Urinary bladder (tissue), 3 donors: ENCODE measurements at regions not wholly inside any gene's neighbourhood (a gene's known extent, or its start where the extent isn't known, plus 50 kb on each side); places are given as distances from the start of the nearest gene placed in this dataset.
"Not testable (repeated sequence)": the region's sequence is repeated elsewhere in the genome, so short reads cannot be mapped to it uniquely, and the experiment has no call there.

Experiments used
- DNase-seq: peaks from one replicate; pipeline ENCODE4 v3.0.0-alpha.2; 2015; ENCODE audit errors: extremely low spot score
- H3K27ac ChIP-seq: one replicate; pipeline ENCODE4 v1.5.1; 2013; ENCODE audit warnings: low read depth, mild to moderate bottlenecking, moderate library complexity
- H3K36me3 ChIP-seq: one replicate; pipeline ENCODE4 v1.6.1; 2013; ENCODE audit warnings: mild to moderate bottlenecking, moderate library complexity; ENCODE audit not compliant: insufficient read depth
- H3K4me1 ChIP-seq: one replicate; pipeline ENCODE4 v1.6.1; 2013; ENCODE audit warnings: mild to moderate bottlenecking, moderate library complexity; ENCODE audit not compliant: insufficient read depth
- H3K4me3 ChIP-seq: one replicate; pipeline ENCODE4 v1.5.1; 2013; ENCODE audit warnings: low read depth, low read length
- WGBS: extraction: QIAGEN DNeasy Blood & Tissue Kit; methylation state at CpG from one replicate; pipeline ENCODE4 v1.1.7; 2013; 5-methylcytosine and 5-hydroxymethylcytosine counted together
- donor health status: healthy with polysubstance abuse.
- donor health status: healthy.

DNA sequence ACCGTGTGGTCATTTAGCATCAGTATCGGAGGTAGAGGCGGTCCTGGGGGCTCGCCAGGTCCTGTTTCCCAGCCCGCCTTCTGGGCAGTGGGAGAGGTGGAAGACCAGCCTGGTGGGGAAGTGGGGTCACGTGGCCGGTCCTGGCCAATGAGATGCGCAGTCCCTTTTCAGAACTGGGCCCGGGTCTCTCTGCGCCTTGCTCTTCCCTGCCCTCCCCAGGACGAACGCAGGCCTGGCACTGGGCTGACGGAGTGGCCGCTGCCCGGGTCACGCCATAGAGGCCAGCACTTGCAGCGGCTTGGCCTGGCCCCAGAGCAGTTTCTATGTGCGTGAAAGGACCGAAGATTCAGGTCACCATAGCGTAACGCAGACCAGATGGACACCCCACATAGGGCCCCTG is 97.6 kb downstream of the OLFM1 start:
- DNase-seq: no peak
- H3K4me3 ChIP-seq: no peak overlapping the region
- H3K36me3 ChIP-seq: no peaks in the 10 kb centered on the region
- no peak overlapping the region for H3K27ac ChIP-seq
- H3K4me1 ChIP-seq: no peaks in the 10 kb centered on the region
- 91% methylated on average over 21 of the region's 21 CpGs for WGBS

DNA sequence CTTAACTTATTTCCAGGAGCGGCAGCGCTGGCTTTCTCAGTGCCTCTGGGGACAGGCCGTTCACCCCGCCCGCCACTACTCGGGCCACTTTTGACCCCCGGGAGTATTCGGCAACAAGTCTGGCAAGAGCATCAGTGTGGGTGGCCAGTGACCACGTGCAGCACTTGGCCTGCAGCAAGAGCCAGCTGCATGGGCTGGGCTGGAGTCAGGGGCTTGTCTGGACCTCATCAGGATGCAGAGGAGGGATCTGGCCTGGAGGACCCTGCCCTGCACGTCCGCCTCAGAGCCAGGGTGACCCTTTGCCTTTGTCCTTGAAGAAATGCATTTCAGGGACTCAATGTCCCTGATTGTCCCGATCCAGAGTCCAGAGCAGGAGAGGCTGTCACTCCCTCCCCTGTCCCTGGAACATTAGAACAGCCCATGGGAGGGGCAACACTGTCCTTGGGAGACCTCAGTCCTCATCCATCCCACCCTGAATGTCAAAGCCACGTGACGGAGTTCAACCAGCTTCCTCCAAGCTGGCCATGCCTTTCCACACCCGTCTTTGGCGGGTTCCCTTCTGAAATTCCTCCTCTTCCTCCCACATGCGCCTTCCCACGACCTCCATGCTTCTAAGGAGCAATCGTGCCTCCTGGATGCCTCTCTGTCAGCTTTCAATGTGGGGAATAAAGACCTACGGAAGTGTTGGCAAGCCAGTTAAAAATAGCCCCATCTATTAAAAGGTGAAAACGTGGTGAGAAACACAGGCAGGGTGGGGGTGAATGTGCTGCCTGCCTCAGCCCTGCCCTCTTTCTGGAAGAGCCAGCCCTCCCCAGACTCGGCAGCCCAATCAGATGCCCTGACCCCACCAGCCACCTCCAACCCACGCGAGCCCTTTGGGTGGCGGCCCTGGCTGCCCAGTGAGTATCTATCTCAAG is 99.0 kb downstream of the OLFM1 start:
- DNase-seq: no peak
- Histone ChIP-seq H3K27ac (no peak overlapping the region), H3K36me3 (no peaks in the 10 kb centered on the region), H3K4me1 (no peaks in the 10 kb centered on the region), H3K4me3 (no peak overlapping the region)
- 37% methylated on average over 25 of the region's 25 CpGs for WGBS

GRCh38 chr9:135187365-135187764 is 99.9 kb downstream of the OLFM1 start:
- no peak for DNase-seq
- H3K4me3 ChIP-seq: no peak overlapping the region
- WGBS: 56% methylated on average over 14 of the region's 14 CpGs
- H3K27ac ChIP-seq: no peak overlapping the region
- H3K36me3 ChIP-seq: no peaks in the 10 kb centered on the region
- no peaks in the 10 kb centered on the region for H3K4me1 ChIP-seq

DNA sequence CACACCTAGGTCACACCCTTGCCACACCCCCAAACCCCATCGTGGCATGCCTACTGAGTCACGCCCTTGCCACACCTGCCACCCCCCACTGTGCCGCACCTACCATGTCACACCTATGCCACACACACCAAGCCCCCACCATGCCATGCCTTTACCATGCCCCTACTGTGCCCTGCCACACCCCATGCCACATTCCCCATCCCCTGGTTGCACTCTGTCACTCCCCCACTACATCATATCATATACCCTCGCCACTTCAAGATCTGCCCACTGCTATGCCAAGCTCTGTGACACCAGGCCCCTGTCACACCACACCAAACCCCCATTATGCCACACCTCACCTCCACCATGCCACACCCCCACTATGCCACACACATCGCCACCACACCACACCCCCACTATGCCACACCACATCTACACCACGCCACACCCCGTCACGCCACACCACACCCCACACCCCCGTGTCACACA is 101.2 kb downstream of the OLFM1 start:
- WGBS: 91% methylated on average over 9 of the region's 9 CpGs
- no peak overlapping the region for H3K4me3 ChIP-seq
- no peaks in the 10 kb centered on the region for H3K4me1 ChIP-seq
- no peak overlapping the region for H3K27ac ChIP-seq
- no peaks in the 10 kb centered on the region for H3K36me3 ChIP-seq
- DNase-seq: no peak

DNA sequence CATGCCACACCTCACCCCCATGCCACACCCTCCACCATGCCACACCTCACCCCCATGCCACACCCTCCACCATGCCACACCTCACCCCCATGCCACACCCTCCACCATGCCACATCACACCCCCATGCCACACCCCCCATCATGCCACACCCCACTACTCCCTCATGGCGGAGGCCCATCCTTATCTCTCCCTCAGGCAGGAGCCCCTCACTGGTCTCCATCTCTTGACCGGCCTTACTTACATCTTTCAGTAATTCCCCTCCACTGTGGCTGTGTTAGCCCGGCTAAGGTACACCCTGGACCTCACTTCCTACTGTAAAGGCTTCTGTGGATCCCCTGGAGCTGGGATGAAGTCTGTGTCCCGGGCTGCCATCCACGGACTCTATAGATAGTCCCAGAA is 102.0 kb downstream of the OLFM1 start:
- no peak for DNase-seq
- Histone ChIP-seq H3K27ac (no peak overlapping the region), H3K36me3 (no peaks in the 10 kb centered on the region), H3K4me1 (no peaks in the 10 kb centered on the region), H3K4me3 (no peak overlapping the region)
- WGBS: 85% methylated on average over 5 of the region's 5 CpGs

GRCh38 chr9:135190789-135191577 is 103.5 kb downstream of the OLFM1 start:
- DNase-seq: no peak
- no peaks in the 10 kb centered on the region for H3K36me3 ChIP-seq
- no peak overlapping the region for H3K4me3 ChIP-seq
- no peak overlapping the region for H3K27ac ChIP-seq
- WGBS: 77% methylated on average over 18 of the region's 18 CpGs
- H3K4me1 ChIP-seq: no peaks in the 10 kb centered on the region

DNA sequence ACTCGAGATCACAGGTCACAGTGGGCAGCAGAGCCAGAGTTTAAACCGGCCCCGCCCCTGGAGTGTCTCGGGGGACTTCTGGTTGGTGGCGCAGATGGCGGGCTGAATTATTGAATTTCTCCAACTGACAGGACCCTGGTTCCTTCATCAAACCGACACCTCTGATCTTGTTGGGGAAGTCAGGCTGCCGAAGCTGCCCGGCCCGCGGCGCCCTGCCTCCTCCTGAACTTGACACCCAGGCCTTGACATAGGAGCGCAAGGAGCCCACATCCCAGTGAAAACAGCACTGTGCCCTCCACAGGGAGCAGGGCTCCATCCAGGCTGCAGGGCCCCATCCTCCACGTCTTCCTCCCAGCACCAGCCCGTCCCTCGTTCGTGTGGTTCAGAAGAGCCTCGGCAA is 105.2 kb downstream of the OLFM1 start:
- Histone ChIP-seq H3K4me1 (no peaks in the 10 kb centered on the region), H3K36me3 (no peaks in the 10 kb centered on the region), H3K27ac (no peak overlapping the region), H3K4me3 (no peak overlapping the region)
- DNase-seq: no peak
- WGBS: 75% methylated on average over 18 of the region's 18 CpGs

- WGBS: 85% methylated on average over 7 of the region's 7 CpGs
- not testable (repeated sequence) for DNase-seq, H3K36me3 ChIP-seq, H3K4me3 ChIP-seq, H3K4me1 ChIP-seq, H3K27ac ChIP-seq
Observed at GRCh38 chr9:135195975-135196374, 108.5 kb downstream of the OLFM1 start.

- no peak overlapping the region for H3K27ac ChIP-seq
- 67% methylated on average over 1 of the region's 1 CpG for WGBS
- H3K4me1 ChIP-seq: no peaks in the 10 kb centered on the region
- H3K4me3 ChIP-seq: no peak overlapping the region
- H3K36me3 ChIP-seq: no peaks in the 10 kb centered on the region
- DNase-seq: no peak
Observed at GRCh38 chr9:135196474-135196873, 109.0 kb downstream of the OLFM1 start.

GRCh38 chr9:135198144-135198543 is 110.7 kb downstream of the OLFM1 start:
- Histone ChIP-seq H3K4me1 (no peaks in the 10 kb centered on the region), H3K4me3 (no peak overlapping the region), H3K27ac (no peak overlapping the region), H3K36me3 (no peaks in the 10 kb centered on the region)
- 40% methylated on average over 15 of the region's 15 CpGs for WGBS
- no peak for DNase-seq

DNA sequence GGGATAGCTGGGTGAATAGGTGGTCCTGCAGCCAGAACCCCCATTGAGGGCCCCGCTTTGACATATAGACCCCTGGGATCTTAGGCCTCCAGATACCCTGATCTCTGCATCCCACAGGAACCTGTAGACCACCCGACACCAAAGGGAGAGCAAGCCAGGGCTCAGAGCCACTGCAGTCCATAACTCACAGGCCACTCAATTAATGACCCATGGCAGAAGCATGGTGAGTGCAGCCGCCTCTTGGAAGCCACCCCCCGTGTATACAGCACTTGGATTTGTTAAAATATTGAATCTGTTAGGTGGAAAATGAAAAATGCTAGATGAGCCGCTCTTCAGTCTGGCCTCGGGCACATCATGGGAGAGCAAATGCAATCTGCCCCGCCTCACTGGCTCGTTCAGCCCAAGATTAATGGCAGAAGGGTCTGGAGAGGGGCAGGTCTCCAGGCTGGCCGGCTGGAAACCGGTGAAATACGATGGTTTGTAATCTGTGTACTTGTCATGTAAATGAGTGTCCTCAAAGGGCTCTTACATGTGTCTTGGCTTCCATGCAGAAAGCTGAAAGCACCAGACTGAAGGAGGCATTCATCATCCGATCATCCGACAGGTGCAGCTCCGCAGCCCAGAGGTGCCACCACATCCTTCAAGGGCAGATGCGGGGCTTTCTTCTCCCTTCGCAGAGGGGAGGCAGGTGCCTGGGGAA is 111.3 kb downstream of the OLFM1 start:
- no peak for DNase-seq
- Histone ChIP-seq H3K4me3 (no peak overlapping the region), H3K4me1 (no peaks in the 10 kb centered on the region), H3K27ac (no peak overlapping the region), H3K36me3 (no peaks in the 10 kb centered on the region)
- WGBS: 47% methylated on average over 16 of the region's 16 CpGs

- WGBS: 69% methylated on average over 5 of the region's 5 CpGs
- no peak for DNase-seq
- H3K36me3 ChIP-seq: no peaks in the 10 kb centered on the region
- H3K4me1 ChIP-seq: no peaks in the 10 kb centered on the region
- no peak overlapping the region for H3K4me3 ChIP-seq
- H3K27ac ChIP-seq: no peak overlapping the region
Observed at GRCh38 chr9:135199489-135199888, 112.0 kb downstream of the OLFM1 start.

- no peak for DNase-seq
- Histone ChIP-seq H3K27ac (no peak overlapping the region), H3K4me3 (no peak overlapping the region), H3K4me1 (no peaks in the 10 kb centered on the region), H3K36me3 (no peaks in the 10 kb centered on the region)
- 85% methylated on average over 9 of the region's 9 CpGs for WGBS
Observed at GRCh38 chr9:135201711-135202110, 114.2 kb downstream of the OLFM1 start.
